ENCODE measurements at regions not wholly inside any gene's neighbourhood (a gene's known extent, or its start where the extent isn't known, plus 50 kb on each side); places are given as distances from the start of the nearest gene placed in this dataset.

DNA sequence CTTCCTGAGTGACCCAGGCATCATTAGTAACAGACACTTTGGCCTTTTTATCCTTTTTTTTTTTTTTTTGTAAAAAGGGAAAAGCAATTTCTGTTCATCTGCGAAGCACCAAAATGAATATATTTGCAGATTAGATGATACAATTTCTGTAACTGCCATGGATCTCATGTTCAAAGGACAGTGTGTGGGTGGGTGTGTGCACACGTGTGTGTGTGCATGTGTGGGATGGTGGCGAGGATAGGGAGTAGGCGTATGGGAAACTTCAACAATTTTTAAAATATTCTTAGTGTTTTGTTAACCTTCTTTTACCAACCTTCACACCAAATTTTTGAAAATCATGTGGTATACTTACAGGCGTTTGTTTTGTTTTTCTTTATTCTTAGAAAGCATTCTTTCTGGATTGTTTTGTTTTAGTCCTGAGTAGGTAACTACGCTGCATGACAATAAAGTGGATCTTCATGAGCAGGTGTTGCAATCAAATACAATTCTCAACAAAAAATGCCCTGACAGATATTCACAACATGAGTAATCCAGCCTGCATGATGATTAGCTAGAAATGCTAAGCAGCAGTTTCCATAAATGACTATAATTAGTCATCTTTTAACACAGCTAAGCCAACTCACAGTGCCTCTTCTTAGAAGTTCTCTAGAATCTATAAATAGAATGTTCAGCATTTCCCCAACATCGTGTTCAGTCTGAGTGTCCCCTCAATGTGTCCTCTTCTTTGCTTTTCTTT is 53.5 kb upstream of the RMDN2 start:
- no peaks in the 10 kb centered on the region for H3K79me1 ChIP-seq (ENCODE audit: insufficient read depth, low read depth, low read length, poor library complexity, severe bottlenecking)
- H4K8ac ChIP-seq (replicated peaks; ENCODE audit: insufficient read length, low read depth, low read length) = no peak overlapping the region
- no peak overlapping the region for H2BK12ac ChIP-seq (ENCODE audit: insufficient read length, low read depth, low read length)
- H3K23me2 ChIP-seq (ENCODE audit: insufficient read length, low read depth, low read length, poor library complexity, severe bottlenecking) = no peaks in the 10 kb centered on the region
- H2AK5ac ChIP-seq (ENCODE audit: insufficient read length, low read length) = no peak overlapping the region
- H3K4me3 Mint-ChIP-seq = no peak overlapping the region
- no peak overlapping the region for H3K9ac ChIP-seq (ENCODE audit: extremely low read depth, insufficient read length, low read length)
- H3K9me3 ChIP-seq (ENCODE audit: control insufficient read depth, low read depth, low read length) = no peaks in the 10 kb centered on the region
- no peak overlapping the region for H4K5ac ChIP-seq (ENCODE audit: insufficient read length, low read depth, low read length)
- H2BK120ac ChIP-seq (ENCODE audit: low read depth, low read length, poor library complexity, severe bottlenecking) = no peak overlapping the region
- TF ChIP-seq, protein P1, sequence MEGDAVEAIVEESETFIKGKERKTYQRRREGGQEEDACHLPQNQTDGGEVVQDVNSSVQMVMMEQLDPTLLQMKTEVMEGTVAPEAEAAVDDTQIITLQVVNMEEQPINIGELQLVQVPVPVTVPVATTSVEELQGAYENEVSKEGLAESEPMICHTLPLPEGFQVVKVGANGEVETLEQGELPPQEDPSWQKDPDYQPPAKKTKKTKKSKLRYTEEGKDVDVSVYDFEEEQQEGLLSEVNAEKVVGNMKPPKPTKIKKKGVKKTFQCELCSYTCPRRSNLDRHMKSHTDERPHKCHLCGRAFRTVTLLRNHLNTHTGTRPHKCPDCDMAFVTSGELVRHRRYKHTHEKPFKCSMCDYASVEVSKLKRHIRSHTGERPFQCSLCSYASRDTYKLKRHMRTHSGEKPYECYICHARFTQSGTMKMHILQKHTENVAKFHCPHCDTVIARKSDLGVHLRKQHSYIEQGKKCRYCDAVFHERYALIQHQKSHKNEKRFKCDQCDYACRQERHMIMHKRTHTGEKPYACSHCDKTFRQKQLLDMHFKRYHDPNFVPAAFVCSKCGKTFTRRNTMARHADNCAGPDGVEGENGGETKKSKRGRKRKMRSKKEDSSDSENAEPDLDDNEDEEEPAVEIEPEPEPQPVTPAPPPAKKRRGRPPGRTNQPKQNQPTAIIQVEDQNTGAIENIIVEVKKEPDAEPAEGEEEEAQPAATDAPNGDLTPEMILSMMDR (conservative IDR thresholded peaks at IDR 0.05) = no peak
- no peaks in the 10 kb centered on the region for H3K79me2 ChIP-seq (ENCODE audit: insufficient read depth, low read length)
- no peak overlapping the region for H3K56ac ChIP-seq (ENCODE audit: insufficient read length, low read depth, low read length)
- H3K23ac ChIP-seq (ENCODE audit: insufficient read length, low read depth, low read length) = no peak overlapping the region
- no peak overlapping the region for H3K14ac ChIP-seq (ENCODE audit: insufficient read depth, low read length)
- no peaks in the 10 kb centered on the region; the same call in 1 of the 2 replicates for H3K4me1 ChIP-seq (ENCODE audit: insufficient read depth, low read length)
- DNase-seq = no peak
- no peak overlapping the region for H3K4me2 ChIP-seq (ENCODE audit: insufficient read depth, insufficient read length, low read length)
- H3K4me1 Mint-ChIP-seq = peaks cover 37 to 47% of the 10 kb centered on the region in 2 experiments
- H4K20me1 ChIP-seq (ENCODE audit: control insufficient read depth, insufficient read depth, insufficient read length) = no peaks in the 10 kb centered on the region
- no peak overlapping the region for H2BK15ac ChIP-seq (ENCODE audit: low read depth, low read length)
- H3K9me3 Mint-ChIP-seq = no peaks in the 10 kb centered on the region
- H2BK5ac ChIP-seq (ENCODE audit: insufficient read length, low read length) = no peak overlapping the region
- no peak overlapping the region for H4K91ac ChIP-seq (ENCODE audit: insufficient read length, low read depth, low read length)
- H2BK20ac ChIP-seq (ENCODE audit: low read depth, low read length, poor library complexity, severe bottlenecking) = no peak overlapping the region
- no peaks in the 10 kb centered on the region for H3K27me3 ChIP-seq (ENCODE audit: insufficient read depth, low read length)
- no peak overlapping the region for H3K4ac ChIP-seq (ENCODE audit: low read depth, low read length)
- no peak overlapping the region for H3T11ph ChIP-seq (ENCODE audit: low read length)
- H3K18ac ChIP-seq (ENCODE audit: insufficient read length, low read depth, low read length) = no peak overlapping the region
- WGBS (ENCODE audit: extremely low coverage, insufficient read length, low lambda C conversion rate) = no CpG with 5 or more reads among the region's 7 CpGs
- H3K36me3 Mint-ChIP-seq (ENCODE audit: insufficient read depth in 1 of 3, low read depth in 3 of 3) = no peaks in the 10 kb centered on the region
- H3K27me3 Mint-ChIP-seq (ENCODE audit: low read depth) = peaks cover 16% of the 10 kb centered on the region
- peak overlapping the region in 1 of 3 experiments; percentile 22; a peak in 2 of 7 replicates for H3K27ac Mint-ChIP-seq
- H2AFZ ChIP-seq (ENCODE audit: low read length) = no peak overlapping the region
- H3K27ac ChIP-seq (ENCODE audit: insufficient read length, low read depth, low read length) = no peak overlapping the region
